ENCODE measurements at regions not wholly inside any gene's neighbourhood (a gene's known extent, or its start where the extent isn't known, plus 50 kb on each side); places are given as distances from the start of the nearest gene placed in this dataset.

DNA sequence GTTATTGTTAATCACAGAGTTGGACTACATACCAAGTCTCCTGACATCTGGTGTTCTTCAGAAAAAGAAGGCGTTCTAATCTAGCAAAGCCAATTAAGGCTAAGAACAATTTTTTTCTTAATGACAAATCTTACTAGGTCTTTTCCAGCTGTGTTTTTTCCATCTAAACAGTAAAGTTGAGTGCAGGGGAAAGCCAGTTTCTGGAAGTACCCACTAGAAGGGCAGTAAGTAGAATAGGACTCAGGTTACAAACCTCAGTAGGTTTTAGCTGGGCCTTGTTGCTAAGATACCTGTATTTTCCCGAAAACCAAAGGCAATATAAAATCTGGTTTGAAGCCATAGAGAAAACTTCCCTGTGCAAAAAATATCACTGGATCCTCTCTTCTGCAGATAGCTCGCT lies 351.9 kb downstream of the ETS1 start:
- TF ChIP-seq, protein P1, sequence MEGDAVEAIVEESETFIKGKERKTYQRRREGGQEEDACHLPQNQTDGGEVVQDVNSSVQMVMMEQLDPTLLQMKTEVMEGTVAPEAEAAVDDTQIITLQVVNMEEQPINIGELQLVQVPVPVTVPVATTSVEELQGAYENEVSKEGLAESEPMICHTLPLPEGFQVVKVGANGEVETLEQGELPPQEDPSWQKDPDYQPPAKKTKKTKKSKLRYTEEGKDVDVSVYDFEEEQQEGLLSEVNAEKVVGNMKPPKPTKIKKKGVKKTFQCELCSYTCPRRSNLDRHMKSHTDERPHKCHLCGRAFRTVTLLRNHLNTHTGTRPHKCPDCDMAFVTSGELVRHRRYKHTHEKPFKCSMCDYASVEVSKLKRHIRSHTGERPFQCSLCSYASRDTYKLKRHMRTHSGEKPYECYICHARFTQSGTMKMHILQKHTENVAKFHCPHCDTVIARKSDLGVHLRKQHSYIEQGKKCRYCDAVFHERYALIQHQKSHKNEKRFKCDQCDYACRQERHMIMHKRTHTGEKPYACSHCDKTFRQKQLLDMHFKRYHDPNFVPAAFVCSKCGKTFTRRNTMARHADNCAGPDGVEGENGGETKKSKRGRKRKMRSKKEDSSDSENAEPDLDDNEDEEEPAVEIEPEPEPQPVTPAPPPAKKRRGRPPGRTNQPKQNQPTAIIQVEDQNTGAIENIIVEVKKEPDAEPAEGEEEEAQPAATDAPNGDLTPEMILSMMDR (IDR thresholded peaks at IDR 0.05): no peak
- TF ChIP-seq EZH2 (IDR thresholded peaks at IDR 0.05; ENCODE audit: borderline replicate concordance, insufficient read depth, low read depth, low read length, poor library complexity, severe bottlenecking): no peak

Measured in B cell (primary cell).